Amniotic epithelial cell (primary cell): ENCODE measurements at regions not wholly inside any gene's neighbourhood (a gene's known extent, or its start where the extent isn't known, plus 50 kb on each side); places are given as distances from the start of the nearest gene placed in this dataset.

ENCODE experiments used
- DNase-seq: peaks from one replicate; pipeline ENCODE4 v3.0.0-alpha.2; 2010; ENCODE audit warnings: low read depth

DNA sequence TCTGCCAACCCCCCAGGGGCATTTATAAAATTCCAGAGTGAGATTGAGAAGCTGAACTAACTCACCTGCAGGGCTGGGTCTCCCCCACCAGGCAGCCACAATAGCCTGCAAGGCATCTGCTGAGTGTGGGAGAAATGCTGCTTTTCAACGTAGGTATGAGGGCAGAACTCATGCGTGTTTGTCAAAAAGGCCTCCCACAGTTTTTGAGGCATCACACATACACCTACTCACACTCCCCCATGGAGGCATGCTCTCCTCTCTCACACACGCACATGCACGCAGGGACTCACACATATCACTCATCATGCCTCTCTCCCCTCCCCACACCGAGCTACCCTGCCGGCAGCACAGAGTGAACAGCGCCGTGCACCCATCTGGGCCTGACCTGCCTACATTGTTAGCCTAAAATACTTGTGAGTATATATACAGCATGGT is 390.5 kb downstream of the FGF9 start:
- DNase-seq, result no peak

DNA sequence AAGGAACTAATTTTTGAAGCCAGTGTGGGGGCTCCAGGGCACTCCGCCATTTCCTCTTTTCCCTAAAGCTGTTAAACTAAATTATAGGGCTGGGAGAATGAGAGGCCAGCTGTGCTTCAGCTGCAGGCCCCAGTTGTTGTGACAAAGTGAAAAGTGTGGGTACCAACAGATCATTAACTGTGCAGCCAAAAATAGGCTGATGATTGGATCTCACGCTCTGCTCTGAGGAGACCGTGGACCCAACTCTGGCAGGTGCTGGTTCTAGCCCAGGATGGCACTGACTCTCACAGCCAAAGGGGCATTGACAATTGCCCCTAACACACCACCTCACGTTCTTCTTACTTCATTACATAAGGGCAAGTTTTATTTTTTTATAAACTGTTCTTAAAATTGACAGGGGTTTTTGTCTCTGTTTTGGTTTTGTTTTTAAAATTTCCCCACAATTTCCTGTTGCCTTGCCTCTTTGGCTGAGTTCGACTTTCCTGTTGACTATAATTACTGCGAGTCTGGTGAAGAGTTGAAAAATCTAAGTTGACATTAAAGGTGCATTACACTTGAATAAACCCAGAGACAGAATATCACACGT is 391.0 kb downstream of the FGF9 start:
- DNase-seq, result no peak

GRCh38 chr13:22062478-22063205 is 391.8 kb downstream of the FGF9 start:
- no peak for DNase-seq

DNA sequence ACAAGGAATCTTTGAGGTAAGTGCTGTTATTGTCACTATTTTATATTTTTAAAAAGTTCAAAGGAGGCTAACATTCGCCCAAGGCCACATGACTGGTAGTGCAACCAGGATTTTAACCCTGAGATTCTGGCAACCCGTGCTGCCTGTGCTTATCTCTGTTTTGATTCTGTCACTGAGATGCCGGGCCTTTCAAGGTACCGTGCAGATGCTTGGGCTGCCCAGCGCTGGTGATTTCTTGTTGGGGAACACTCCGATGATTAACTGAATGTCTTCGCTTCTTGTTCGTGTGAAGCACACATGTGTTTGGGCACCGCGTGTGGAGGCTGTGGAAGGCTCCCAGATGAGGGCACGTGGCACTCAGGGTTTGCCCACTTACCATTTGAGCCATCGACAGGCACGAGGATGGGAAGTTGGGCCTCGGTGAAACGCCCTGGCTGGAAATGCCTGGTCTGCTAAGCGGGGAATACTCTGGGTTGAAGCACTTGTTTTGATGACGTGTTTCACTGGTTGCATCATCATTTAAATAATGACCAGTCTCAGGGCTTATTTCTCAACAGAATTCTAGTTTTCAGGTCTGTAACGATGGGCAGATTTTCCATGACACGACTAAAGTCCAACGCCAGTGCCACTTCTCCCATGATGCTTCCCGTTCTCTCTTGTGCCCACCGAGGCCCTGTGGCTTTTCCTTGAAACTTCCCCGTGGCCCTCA is 392.7 kb downstream of the FGF9 start:
- DNase-seq, result peak; percentile 5

GRCh38 chr13:22064854-22065620 is 394.2 kb downstream of the FGF9 start:
- no peak for DNase-seq

GRCh38 chr13:22073718-22074117 is 402.8 kb downstream of the FGF9 start:
- no peak for DNase-seq

GRCh38 chr13:22074403-22074802 is 403.5 kb downstream of the FGF9 start:
- no peak for DNase-seq

DNA sequence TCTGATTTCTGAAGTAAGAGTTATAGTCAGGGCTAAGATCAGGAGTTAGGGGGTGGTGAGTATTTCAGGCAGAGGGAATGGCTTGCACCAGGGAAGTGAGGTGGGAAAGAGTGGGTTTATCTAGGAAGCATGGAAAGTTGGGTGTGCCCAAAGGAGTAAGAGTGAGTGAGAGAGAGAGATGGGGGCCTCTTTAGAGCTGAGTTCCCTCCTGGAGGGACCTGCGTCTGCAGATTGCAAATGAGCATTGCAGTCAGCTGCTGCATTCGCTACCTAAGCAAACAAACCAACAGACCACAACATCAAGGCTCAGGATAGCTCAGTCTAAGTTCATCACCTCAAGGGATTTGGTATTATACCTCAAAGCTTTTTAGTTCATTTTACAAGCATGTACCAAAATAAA is 405.8 kb downstream of the FGF9 start:
- no peak for DNase-seq

DNA sequence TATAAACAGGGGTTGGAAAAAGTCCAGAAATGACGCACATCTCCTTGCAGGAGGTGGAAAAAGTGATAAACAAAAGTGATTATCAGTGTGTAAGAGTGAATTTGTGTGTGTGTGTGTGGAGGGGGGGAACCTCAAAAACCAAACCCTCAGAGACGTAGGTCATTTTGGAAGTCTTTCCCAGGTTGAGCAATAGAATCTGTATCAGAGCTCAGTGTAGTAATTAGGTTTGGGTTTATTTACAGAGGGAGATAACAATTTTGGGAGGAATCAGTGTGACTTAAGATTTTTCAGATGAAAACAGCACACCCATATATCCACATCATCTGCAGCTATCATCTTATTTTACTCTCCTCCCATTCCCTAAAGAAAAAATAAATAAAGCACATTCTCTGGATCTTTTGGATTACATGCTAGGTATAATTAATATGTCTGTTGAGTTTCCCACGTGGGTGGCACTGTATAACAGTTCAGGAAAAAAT is 406.4 kb downstream of the FGF9 start:
- no peak for DNase-seq

DNA sequence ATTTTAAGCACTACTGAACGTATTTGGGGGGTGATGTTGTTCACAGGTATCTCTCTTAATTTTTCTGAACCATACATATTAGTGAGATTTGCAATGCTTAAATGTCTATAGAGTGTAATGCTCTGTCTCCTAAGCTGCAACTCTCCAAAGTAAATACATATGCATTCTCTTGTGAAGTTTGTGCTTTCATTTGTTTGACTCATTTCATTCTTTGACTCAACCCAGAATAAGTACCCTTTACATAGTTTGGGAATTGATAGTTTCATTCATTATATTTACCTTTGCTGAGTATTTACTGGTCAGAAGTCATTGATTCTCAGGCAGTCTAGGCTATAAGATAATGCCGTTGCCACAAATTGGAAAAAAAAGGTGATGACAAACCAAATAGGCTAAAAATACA is 406.9 kb downstream of the FGF9 start:
- no peak for DNase-seq

DNA sequence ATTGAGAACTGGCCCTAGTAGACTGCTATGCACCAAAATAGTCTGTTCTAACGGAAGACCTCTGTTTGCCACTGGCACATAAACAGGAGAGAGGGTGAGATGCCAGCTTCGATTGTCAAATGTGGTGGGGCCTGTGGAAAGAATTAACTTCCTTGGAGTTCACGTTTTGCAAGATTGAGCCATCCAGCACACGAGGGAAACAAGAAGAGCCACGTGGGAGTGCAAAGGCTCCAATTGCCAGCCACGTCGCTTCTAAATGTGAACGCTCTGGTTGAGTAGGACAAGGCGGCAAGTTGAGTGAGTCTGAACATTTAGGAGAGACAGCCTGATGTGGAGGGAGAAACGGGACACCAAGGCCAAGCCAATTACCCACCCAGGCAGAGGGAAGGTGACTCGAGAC is 409.1 kb downstream of the FGF9 start:
- no peak for DNase-seq

DNA sequence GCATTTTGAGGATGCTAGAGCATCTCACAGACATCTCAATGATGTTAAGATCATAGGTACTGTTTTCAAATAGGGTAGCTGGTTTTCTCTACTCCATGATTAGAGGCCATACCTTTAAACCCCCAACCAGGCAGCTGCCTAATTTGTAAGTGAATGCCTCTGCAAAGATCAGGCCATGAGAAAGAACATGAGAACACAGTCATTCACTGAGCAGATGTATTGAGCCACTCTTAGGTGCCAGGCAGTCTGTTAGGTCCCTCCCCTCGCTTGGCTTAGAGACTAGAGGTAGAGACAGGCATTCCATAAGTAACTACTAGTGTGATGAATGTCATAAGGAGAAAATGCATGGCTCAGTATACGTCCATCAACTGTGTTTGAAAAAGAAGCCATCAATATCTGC is 410.0 kb downstream of the FGF9 start:
- DNase-seq, result no peak

GRCh38 chr13:22081430-22081829 is 410.6 kb downstream of the FGF9 start:
- DNase-seq, result no peak

DNA sequence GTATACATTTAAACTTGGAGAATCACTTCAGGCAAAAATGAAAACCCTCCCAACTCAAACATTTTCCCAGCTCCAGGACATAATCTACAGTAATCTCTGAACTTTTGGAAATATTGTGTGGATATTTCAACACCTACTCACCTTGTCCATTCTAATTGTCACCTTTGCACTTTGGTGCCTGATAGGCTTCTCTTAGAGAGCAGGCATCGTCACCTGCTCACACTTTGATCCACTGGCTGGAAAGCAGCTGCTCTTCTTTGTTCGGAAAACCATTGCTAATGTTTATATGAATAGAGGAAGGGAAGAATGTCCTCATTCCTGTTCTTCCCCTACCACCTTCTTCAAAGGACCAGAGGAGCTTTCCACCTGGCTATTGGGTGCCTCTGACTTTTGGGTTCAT is 411.2 kb downstream of the FGF9 start:
- no peak for DNase-seq

GRCh38 chr13:22082437-22083100 is 411.7 kb downstream of the FGF9 start:
- DNase-seq, result no peak

GRCh38 chr13:22085001-22085400 is 414.1 kb downstream of the FGF9 start:
- DNase-seq, result no peak

- no peak for DNase-seq
Observed at GRCh38 chr13:22086597-22087330, 415.9 kb downstream of the FGF9 start.

- DNase-seq, result no peak
Observed at GRCh38 chr13:22090106-22090505, 419.2 kb downstream of the FGF9 start.

GRCh38 chr13:22091222-22091970 is 420.5 kb downstream of the FGF9 start:
- no peak for DNase-seq

DNA sequence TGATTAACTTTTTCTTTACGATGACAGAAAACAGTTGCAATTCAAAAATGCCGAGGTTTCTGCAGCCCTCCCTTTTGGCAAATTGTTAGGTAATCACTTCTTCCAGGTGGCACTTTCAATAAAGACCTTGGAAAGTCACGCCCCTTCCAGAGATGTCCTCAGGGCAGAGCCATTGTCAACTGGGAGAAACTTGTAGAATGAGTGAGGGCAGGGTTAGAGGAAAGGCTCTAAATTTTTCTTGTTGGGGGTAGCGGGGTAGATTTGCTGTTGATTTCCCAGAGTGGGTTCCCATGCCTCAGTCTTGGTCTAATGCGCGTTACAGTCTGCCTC is 421.1 kb downstream of the FGF9 start:
- DNase-seq, result no peak
